ENCODE measurements at regions not wholly inside any gene's neighbourhood (a gene's known extent, or its start where the extent isn't known, plus 50 kb on each side); places are given as distances from the start of the nearest gene placed in this dataset.
A peak's percentile ranks its signal among the peaks of the same experiment; 100 is the strongest.

GRCh38 chr5:103362211-103362610 is 103.6 kb downstream of the MACIR start:
- intact Hi-C loops (cut with micrococcal nuclease), result no loop called here
- DNase-seq, result no peak

GRCh38 chr5:103360475-103360874 is 101.9 kb downstream of the MACIR start:
- intact Hi-C loops (cut with micrococcal nuclease), result no loop called here
- DNase-seq (no peak), ATAC-seq (no peak)

More at GRCh38 chr5:103362211-103362610, 103.6 kb downstream of the MACIR start:
- no peak for ATAC-seq

GRCh38 chr5:103358305-103358995 is 99.9 kb downstream of the MACIR start:
- intact Hi-C loops (cut with micrococcal nuclease), result no loop called here
- peak; percentile 35 for ATAC-seq
- no peak for DNase-seq

DNA sequence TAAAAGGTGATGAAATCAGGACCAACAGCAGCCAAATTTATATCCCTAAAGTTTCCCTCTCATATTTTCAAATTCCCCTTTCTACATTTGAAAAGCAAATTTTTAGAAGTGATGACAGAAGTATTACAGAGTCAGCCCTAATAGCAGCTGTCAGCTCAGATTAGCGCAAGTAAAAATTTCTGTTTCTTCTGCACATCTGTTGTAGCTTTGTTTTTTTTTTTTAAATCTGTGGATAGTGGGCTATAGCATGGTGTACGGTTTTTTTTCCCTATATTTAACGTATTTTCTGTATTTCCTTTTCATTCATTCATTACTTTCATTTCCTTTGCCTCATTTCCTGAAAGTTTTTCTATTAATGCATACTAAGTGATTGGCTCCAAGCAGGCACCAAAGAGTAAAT is 99.1 kb downstream of the MACIR start:
- intact Hi-C loops (cut with micrococcal nuclease), result no loop called here
- no peak for DNase-seq
- ATAC-seq, result peak; percentile 28

DNA sequence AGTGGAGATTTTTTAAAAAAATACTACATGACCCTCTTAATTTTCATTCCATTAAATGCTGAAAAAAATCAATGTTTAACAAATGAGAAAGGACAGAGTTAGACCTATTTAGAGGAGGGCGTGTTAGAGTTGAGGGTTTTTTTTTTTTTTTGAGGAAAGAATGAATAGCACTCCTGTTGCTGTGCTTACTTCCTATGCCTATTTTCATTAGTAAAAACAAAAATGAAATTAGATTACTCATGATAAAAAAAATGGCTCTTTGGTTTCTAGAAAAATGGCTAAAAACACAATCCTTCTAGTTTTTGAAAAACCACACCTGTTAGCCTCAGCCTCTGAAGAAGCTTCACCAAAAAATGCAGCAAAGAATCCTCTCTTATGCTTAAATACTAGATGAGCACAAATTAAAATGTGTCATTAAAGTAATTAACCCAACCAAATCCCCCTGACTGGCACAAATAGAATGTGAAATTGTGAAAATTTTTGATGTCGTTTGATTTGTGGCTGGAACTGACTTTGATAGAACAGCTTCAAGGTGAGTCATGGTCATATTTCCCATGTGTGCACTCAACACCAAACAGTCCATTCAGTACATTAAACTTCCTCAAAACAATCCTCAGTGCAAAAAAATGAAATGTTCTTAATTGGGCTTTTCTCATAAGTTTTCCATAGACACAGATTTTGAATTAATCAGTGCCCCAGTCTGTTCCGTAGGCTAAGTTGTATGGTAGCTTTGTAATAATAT is 98.0 kb downstream of the MACIR start:
- intact Hi-C loops (cut with micrococcal nuclease), result no loop called here
- no peak for ATAC-seq
- no peak for DNase-seq

- no peak for ATAC-seq
- intact Hi-C loops (cut with micrococcal nuclease), result no loop called here
- DNase-seq, result no peak
Measured at GRCh38 chr5:103355579-103355978, 97.0 kb downstream of the MACIR start.

- intact Hi-C loops (cut with micrococcal nuclease), result no loop called here
- ATAC-seq (no peak), DNase-seq (no peak)
Measured at GRCh38 chr5:103354446-103354845, 95.9 kb downstream of the MACIR start.

DNA sequence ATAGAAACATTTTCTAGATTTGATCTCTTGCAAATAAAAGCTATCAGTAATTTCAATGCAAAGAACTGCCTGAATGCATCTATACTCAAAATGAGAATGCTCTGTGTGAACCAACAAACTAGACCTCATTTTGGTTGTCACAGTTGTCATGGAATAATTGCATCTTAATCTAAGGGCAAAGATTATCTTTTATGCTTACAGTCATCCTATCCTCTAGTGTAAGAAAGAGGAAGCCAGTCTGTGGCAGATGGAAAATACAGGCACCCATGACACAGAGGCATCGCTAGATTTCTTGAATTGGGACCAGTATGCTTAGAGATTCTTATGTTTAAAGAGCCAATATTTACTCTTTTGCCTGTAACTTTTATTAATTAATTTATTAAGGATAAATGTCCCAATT is 95.0 kb downstream of the MACIR start:
- intact Hi-C loops (cut with micrococcal nuclease), result no loop called here
- ATAC-seq (no peak), DNase-seq (no peak)

DNA sequence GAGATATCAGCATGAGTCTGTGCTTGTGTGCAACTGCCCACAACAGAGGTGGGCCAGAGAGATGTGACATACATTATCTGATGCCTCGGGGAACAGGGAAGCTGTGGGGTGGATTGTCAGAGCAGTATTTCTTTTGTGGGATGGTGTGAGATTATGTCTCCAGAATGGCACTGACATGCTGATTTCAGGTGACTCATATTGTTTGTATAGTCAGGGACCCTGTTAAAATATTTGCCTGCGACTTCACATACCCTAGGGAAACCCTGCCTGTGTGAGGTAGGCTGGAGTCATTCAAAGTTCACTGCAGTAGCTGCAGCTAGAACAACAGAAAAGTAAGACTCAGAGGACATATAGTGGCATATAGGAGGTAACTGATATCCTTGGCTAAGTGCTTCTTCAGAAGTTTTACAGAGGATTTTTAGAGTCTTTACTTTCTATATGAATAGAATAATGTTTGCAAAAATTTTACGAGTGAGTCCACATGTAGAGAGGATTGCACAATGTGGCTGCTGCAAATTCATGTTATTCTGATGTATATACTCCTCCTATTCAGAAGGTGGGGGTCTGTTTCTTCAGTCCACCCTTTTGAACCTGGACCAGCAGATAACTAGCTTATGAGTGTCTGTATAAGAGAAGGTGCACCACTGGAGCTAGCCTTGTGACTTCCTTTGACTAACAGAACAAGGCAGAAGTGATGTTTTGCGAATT is 89.3 kb downstream of the MACIR start:
- no peak for ATAC-seq
- intact Hi-C loops (cut with micrococcal nuclease), result no loop called here
- no peak for DNase-seq

DNA sequence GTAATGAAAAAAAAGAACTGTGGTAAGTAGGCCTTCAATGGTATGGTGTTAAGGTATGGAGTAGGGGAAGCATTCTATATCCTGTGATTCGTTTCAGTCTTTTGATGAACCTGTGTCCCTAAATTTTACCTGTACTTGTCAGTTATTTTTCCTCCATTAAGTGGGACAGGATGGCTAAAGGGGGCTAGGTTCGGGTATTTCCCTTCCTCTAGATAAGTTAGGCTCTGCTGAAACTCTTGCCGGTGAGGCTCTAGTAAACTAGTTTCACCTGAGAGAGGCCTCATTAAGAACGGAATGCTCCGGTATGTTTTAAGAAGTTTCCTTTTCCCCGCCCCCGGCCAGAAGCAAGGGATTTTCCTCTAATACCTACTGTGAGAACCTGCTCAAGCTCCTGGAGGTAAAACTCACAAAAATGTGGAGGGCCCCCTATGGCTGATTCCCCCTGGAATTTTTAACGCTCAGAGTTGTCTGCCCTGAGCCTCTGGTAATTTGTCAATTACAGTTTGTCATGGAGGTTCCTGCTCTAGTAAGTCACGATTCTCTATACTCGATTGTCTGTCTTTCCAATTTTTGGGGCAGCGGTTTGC is 87.7 kb downstream of the MACIR start:
- ATAC-seq (no peak), DNase-seq (no peak)
- intact Hi-C loops (cut with micrococcal nuclease), result no loop called here

DNA sequence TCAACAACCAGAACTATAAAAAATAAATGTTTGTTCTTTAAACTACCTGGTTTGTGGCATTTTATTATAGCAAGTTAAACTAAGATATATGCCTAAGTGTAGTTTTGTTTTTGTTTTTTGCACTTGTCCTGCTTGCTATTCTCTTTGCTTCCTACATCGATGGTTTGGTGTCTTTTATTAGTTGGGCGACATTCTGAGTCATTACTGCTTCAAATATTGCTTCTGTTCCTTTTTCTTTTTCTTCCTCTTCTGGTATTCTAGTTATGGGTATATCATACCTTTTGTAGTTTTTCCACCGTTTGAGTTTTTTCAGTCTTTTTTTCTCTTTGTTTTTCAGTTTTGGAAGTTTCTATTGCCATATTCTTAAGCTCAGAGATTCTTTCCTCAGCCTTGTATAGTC is 86.9 kb downstream of the MACIR start:
- DNase-seq (no peak), ATAC-seq (no peak)
- intact Hi-C loops (cut with micrococcal nuclease), result no loop called here

DNA sequence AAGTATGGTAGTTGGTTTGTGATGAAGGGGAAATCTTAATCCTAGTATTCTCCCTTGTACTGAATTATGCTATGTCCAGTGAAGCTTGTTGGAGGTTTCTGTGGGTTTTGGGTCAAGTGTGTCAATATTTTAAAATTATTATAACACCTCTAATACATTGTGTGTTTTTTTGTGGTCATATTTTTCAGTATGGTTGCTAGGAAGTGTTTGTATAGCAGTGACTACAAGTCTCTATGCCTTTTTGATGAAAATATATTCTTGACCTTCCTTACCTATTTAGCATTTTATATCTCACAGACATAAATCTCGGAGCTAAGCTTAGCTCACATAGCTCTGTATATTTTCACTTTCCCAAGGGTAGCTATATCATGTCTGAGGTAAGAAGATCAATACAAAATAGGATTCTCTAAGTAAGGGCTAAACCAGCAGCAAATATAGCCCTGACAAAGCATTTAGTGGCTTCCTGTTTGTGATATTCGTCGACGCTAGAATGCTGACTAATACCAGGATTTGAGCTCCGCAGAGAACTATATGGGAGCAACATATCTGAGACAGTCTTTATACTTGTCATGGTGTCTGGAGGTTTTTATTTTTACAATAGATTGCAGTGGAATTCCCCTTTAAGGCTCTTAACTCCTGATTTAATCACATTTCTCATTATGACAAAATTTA is 82.3 kb downstream of the MACIR start:
- ATAC-seq (no peak), DNase-seq (no peak)
- intact Hi-C loops (cut with micrococcal nuclease), result no loop called here

DNA sequence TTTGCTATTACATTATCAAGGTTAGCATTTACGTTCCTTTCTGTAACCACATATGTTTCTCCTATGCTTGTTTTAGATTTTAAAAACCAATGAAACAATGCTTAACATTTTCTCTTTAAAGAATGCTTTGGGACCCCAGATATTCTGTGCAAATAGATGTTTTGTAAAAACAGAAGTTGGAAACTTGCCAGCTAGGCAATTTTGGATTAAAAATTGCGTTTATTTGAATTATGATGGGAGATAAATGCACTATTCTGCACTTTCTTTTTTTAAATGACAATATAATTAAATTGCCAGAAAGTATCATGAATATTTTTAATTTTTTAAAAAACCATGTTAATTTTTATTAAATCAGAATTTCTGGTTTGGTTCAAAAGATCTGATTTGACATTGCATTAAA is 81.6 kb downstream of the MACIR start:
- DNase-seq (no peak), ATAC-seq (no peak)
- intact Hi-C loops (cut with micrococcal nuclease), result no loop called here

- no peak for DNase-seq
Measured at GRCh38 chr5:103336941-103337340, 78.4 kb downstream of the MACIR start.

DNA sequence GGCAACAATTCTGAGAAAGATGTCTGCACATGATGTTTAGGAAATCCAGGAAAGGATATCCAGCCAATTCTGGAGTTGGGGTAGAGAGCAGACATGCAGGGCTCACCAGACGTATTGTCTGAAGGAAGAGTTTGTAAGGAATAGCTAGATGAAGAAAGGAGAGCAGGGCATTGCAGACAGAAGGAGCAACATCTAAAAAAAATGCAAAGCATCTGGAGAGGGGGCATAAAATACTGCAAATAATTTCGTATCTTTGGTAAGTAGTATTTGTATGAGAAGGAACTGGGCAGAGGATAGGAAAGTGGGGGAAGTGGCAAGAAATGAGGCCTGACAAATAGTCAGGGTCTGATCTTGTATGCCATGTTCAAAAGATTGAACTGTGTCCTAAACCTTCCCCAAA is 74.8 kb downstream of the MACIR start:
- DNase-seq, result no peak
- intact Hi-C loops (cut with micrococcal nuclease), result no loop called here

More at GRCh38 chr5:103336941-103337340, 78.4 kb downstream of the MACIR start:
- no peak for ATAC-seq
- intact Hi-C loops (cut with micrococcal nuclease), result no loop called here

GRCh38 chr5:103330875-103331274 is 72.3 kb downstream of the MACIR start:
- ATAC-seq (no peak), DNase-seq (no peak)
- intact Hi-C loops (cut with micrococcal nuclease), result no loop called here

More for the DNA sequence above, 74.8 kb downstream of the MACIR start:
- no peak for ATAC-seq
